Astrocyte (in vitro differentiated cells and primary cell): ENCODE measurements at regions not wholly inside any gene's neighbourhood (a gene's known extent, or its start where the extent isn't known, plus 50 kb on each side); places are given as distances from the start of the nearest gene placed in this dataset.

Source experiments
- DNase-seq: peaks from one replicate; pipeline ENCODE4 v3.0.0-alpha.2; 2010; ENCODE audit warnings: low read depth
- FAIRE-seq: peaks from 2 replicates; lab custom pipeline; 2011; peaks lifted over from hg19 to GRCh38; lab: Jason Lieb, UNC
- H2AFZ ChIP-seq: 2 replicates; pipeline ENCODE4 v1.6.0; 2012; ENCODE audit warnings: low read depth, low read length, inconsistent platforms
- H3K27ac ChIP-seq: 2 replicates; pipeline ENCODE4 v1.5.1; 2011; ENCODE audit warnings: low read depth, low read length, inconsistent platforms
- H3K27me3 ChIP-seq: 2 replicates; pipeline ENCODE4 v1.6.0; 2011; ENCODE audit warnings: low read length, inconsistent platforms; ENCODE audit not compliant: insufficient read depth
- H3K36me3 ChIP-seq: 2 replicates; pipeline ENCODE4 v1.5.1; 2011; ENCODE audit warnings: low read length, inconsistent platforms; ENCODE audit not compliant: insufficient read depth
- H3K4me1 ChIP-seq: 2 replicates; pipeline ENCODE4 v1.5.1; 2011; ENCODE audit warnings: low read length, inconsistent platforms; ENCODE audit not compliant: insufficient read depth
- H3K4me2 ChIP-seq: 2 replicates; pipeline ENCODE4 v1.6.0; 2012; ENCODE audit warnings: low read length, inconsistent platforms
- H3K4me3 ChIP-seq: 2 replicates; pipeline ENCODE4 v1.5.1; 2011; ENCODE audit warnings: low read depth, mild to moderate bottlenecking, low read length, inconsistent platforms; ENCODE audit not compliant: insufficient read depth
- H3K79me2 ChIP-seq: 2 replicates; pipeline ENCODE4 v1.6.0; 2012; ENCODE audit warnings: mild to moderate bottlenecking, low read length, inconsistent platforms; ENCODE audit not compliant: insufficient read depth
- H3K9ac ChIP-seq: 2 replicates; pipeline ENCODE4 v1.6.0; 2012; ENCODE audit warnings: mild to moderate bottlenecking, low read length, inconsistent platforms
- H3K9me3 ChIP-seq: 2 replicates; pipeline ENCODE4 v1.5.1; 2012; ENCODE audit warnings: low read depth, mild to moderate bottlenecking, low read length, inconsistent platforms; ENCODE audit not compliant: insufficient read depth
- H4K20me1 ChIP-seq: 2 replicates; pipeline ENCODE4 v1.6.0; 2012; ENCODE audit warnings: low read length, inconsistent platforms; ENCODE audit not compliant: insufficient read depth
- H3K27ac Mint-ChIP-seq: one replicate; pipeline ENCODE4 v1.8.0; 2021; ENCODE audit warnings: mild to moderate bottlenecking, mixed read lengths; ENCODE audit not compliant: unreplicated experiment
- H3K27me3 Mint-ChIP-seq: one replicate; pipeline ENCODE4 v1.8.0; 2021; ENCODE audit warnings: low read depth, mixed read lengths; ENCODE audit not compliant: unreplicated experiment
- H3K36me3 Mint-ChIP-seq: one replicate; pipeline ENCODE4 v1.8.0; 2021; ENCODE audit warnings: low read depth, mixed read lengths; ENCODE audit not compliant: unreplicated experiment
- H3K4me1 Mint-ChIP-seq: one replicate; pipeline ENCODE4 v1.8.0; 2021; ENCODE audit warnings: low read depth, mixed read lengths; ENCODE audit not compliant: unreplicated experiment
- H3K4me3 Mint-ChIP-seq: one replicate; pipeline ENCODE4 v1.8.0; 2021; ENCODE audit warnings: mild to moderate bottlenecking, moderate library complexity, mixed read lengths; ENCODE audit not compliant: unreplicated experiment
- H3K9me3 Mint-ChIP-seq: one replicate; pipeline ENCODE4 v1.8.0; 2021; ENCODE audit warnings: mild to moderate bottlenecking, mixed read lengths; ENCODE audit not compliant: unreplicated experiment
- CTCF ChIP-seq: IDR thresholded peaks from 2 replicates; pipeline ENCODE4 v1.5.1; 2011; ENCODE audit warnings: low read depth, mild to moderate bottlenecking, inconsistent platforms, low read length, moderate library complexity; ENCODE audit not compliant: insufficient read depth
- EZH2 ChIP-seq: IDR thresholded peaks from 2 replicates; pipeline ENCODE4 v1.6.1; 2012; ENCODE audit warnings: mild to moderate bottlenecking, low read length, inconsistent platforms; ENCODE audit not compliant: insufficient read depth

- Histone ChIP-seq H3K9me3 (no peaks in the 10 kb centered on the region), H4K20me1 (no peaks in the 10 kb centered on the region), H3K4me1 (no peaks in the 10 kb centered on the region), H3K79me2 (no peaks in the 10 kb centered on the region), H3K9ac (no peak overlapping the region), H3K4me3 (no peak overlapping the region), H2AFZ (no peak overlapping the region), H3K27me3 (no peaks in the 10 kb centered on the region), H3K27ac (no peak overlapping the region), H3K4me2 (no peak overlapping the region), H3K36me3 (no peaks in the 10 kb centered on the region)
- no peaks in the 10 kb centered on the region for H3K9me3 Mint-ChIP-seq
- TF ChIP-seq CTCF, result no peak
- no peak for TF ChIP-seq EZH2
- H3K4me1 Mint-ChIP-seq, result no peaks in the 10 kb centered on the region
- no peaks in the 10 kb centered on the region for H3K27me3 Mint-ChIP-seq
- no peak overlapping the region for H3K4me3 Mint-ChIP-seq
- H3K27ac Mint-ChIP-seq, result no peak overlapping the region
- H3K36me3 Mint-ChIP-seq, result no peaks in the 10 kb centered on the region
- FAIRE-seq (no peak), DNase-seq (no peak)
These were observed 606.9 kb downstream of the PCDH7 start for GRCh38 chr4:31327031-31327430.

DNA sequence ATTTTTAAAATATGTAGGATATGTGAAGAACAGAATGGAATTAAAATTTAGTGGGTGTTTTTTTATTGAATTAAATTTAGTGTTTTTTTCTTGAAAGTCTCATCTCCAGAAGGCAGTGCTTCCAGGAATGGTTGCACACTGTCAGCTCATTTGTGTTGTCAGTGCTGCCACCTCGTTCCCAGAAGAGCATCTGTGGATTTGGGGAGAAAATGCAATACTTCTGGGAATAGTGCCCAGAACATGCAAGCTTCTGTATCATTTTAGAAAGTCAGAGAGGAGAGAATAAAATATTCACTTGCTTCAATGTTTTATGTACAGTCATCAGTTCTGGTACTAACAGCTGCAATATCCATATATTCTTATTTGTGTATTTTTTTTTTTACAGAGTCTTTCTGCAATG lies 608.8 kb downstream of the PCDH7 start:
- no peak overlapping the region for H3K9ac ChIP-seq
- H3K27ac Mint-ChIP-seq, result no peak overlapping the region
- no peak overlapping the region for H3K4me3 ChIP-seq
- H3K9me3 Mint-ChIP-seq, result no peaks in the 10 kb centered on the region
- no peaks in the 10 kb centered on the region for H3K27me3 ChIP-seq
- H3K4me1 ChIP-seq, result no peaks in the 10 kb centered on the region
- H3K36me3 Mint-ChIP-seq, result no peaks in the 10 kb centered on the region
- H3K36me3 ChIP-seq, result no peaks in the 10 kb centered on the region
- H3K4me2 ChIP-seq, result no peak overlapping the region
- H3K79me2 ChIP-seq, result no peaks in the 10 kb centered on the region
- no peaks in the 10 kb centered on the region for H3K9me3 ChIP-seq
- H3K4me3 Mint-ChIP-seq, result no peak overlapping the region
- H3K27ac ChIP-seq, result no peak overlapping the region
- no peak overlapping the region for H2AFZ ChIP-seq
- FAIRE-seq (no peak), DNase-seq (no peak)
- no peaks in the 10 kb centered on the region for H3K27me3 Mint-ChIP-seq
- H4K20me1 ChIP-seq, result no peaks in the 10 kb centered on the region
- no peak for TF ChIP-seq EZH2
- no peak for TF ChIP-seq CTCF
- H3K4me1 Mint-ChIP-seq, result no peaks in the 10 kb centered on the region

- no peaks in the 10 kb centered on the region for H3K4me1 Mint-ChIP-seq
- Histone ChIP-seq H3K9me3 (no peaks in the 10 kb centered on the region), H3K36me3 (no peaks in the 10 kb centered on the region), H3K27ac (no peak overlapping the region), H3K4me3 (no peak overlapping the region), H4K20me1 (no peaks in the 10 kb centered on the region), H2AFZ (no peak overlapping the region), H3K9ac (no peak overlapping the region), H3K79me2 (no peaks in the 10 kb centered on the region), H3K4me2 (no peak overlapping the region), H3K27me3 (no peaks in the 10 kb centered on the region), H3K4me1 (no peaks in the 10 kb centered on the region)
- no peak overlapping the region for H3K4me3 Mint-ChIP-seq
- TF ChIP-seq CTCF (no peak), EZH2 (no peak)
- H3K27me3 Mint-ChIP-seq, result no peaks in the 10 kb centered on the region
- FAIRE-seq (no peak), DNase-seq (no peak)
- no peaks in the 10 kb centered on the region for H3K36me3 Mint-ChIP-seq
- no peak overlapping the region for H3K27ac Mint-ChIP-seq
- no peaks in the 10 kb centered on the region for H3K9me3 Mint-ChIP-seq
These were observed 614.1 kb downstream of the PCDH7 start for GRCh38 chr4:31334086-31334910.
